ENCODE measurements at regions not wholly inside any gene's neighbourhood (a gene's known extent, or its start where the extent isn't known, plus 50 kb on each side); places are given as distances from the start of the nearest gene placed in this dataset.

DNA sequence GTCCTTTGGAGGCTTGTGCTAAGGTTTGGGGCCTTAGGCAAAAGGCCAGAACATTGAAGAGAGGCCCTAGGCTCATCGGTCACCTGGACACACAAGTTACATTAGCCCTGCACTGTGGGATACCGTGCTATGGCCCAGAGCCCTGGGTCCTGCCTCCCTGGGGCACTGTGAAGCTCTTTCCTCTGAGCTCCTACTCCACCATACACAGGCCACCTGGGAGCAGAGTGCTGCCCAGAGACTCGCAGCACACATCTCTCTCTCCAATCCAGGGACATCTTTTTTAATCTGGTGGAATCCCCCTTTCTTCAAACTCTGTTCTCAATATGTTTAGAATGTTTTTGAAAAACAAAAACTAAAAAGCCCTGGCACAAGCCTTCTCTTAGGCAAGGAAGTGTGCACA lies 314.2 kb upstream of the RGS6 start:
- DNase-seq (ENCODE audit: low spot score) (no peak), ATAC-seq (ENCODE audit: low FRiP score) (no peak)
- no peak for TF ChIP-seq CTCF (IDR thresholded peaks at IDR 0.05)

DNA sequence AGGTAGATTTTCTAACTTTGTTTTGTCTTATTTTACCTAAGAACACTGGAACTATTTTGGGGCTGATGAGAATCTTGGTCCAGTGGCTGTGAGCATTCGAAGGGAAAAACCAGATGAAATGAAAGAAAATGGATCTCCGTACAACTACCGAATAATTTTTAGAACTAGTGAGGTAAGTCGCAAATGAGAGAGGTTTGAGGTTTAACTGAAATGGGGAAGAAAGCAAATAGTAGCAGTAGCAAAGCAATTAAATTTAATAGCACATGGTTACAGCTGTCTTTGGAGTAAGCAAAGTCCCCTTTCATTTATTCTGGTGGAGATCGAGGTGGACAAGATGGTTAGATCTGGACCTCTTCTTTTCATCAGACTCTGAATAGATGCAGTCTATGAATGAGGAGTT lies 313.5 kb upstream of the RGS6 start:
- DNase-seq (ENCODE audit: low spot score) (no peak), ATAC-seq (ENCODE audit: low FRiP score) (no peak)
- no peak for TF ChIP-seq CTCF (IDR thresholded peaks at IDR 0.05)

GRCh38 chr14:71619472-71619871 lies 312.8 kb upstream of the RGS6 start:
- no peak for TF ChIP-seq CTCF (IDR thresholded peaks at IDR 0.05)
- no peak for ATAC-seq (ENCODE audit: low FRiP score)
- DNase-seq (ENCODE audit: low spot score), result no peak

DNA sequence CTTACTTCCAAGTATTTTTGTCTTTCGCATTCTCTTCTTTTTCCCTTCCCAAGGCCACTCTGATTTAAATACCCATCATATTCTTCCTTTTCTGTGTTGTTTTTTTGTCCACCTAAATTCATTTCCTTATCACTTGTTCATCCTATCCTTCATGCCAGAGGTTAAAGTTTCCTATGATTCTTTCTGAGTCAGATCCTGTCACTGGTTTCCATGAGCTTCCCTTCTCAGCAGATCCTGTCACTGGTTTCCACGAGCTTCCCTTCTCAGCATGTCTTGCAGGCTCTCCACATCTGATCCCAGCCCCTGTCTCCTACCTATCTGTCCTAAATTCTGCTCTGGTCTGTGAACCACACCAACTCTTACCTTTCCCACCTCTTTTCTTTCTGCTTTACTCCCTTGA lies 311.8 kb upstream of the RGS6 start:
- no peak for ATAC-seq (ENCODE audit: low FRiP score)
- DNase-seq (ENCODE audit: low spot score), result no peak
- TF ChIP-seq CTCF (IDR thresholded peaks at IDR 0.05), result no peak

DNA sequence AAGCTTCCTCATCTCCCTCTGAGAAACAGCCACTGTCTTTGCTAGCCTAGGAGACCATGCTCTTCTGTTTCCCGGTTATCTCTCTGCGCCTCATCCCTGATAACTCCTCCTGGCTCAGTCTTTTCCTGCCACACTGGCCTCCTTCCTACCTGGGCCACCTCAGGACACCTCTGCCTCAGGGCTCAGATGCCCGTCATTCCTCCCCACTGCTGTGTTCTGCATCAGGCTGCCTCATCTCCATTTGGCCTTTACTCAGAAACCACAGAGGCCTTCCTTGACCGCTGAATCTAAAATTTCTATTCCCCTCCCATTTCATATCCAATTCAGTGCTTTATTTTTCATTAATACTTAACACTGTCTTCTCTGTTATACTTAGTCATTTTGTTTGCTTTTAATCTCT lies 311.0 kb upstream of the RGS6 start:
- DNase-seq (ENCODE audit: low spot score) (no peak), ATAC-seq (ENCODE audit: low FRiP score) (no peak)

DNA sequence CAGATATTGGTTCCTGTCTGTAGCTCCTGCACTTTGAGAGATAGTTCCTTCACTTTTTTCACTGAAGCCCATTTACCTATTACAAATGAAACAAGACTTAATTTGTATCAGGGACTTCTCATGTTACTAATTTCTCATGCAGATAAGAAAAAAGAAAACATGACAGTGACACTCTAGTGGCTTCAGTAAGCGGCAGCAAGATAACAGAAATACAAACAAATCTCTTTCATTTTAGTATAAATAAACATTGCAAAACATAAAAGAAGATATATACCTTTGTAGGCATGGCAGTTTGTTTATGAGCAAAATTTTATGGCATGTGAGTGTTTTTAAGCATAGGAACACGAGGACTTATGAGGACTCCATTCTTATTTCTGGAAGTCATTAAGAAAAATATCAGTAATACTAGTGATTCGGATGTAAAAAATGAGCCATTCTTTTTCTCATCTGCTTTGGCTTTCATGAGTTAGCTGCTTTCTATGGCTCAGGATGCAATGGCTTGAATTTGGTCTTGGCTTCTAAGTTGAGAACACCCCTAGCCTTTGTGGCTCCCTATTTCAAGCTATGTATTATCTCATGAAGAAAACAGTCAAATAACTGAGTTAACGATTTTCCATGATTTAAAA lies 310.1 kb upstream of the RGS6 start:
- ATAC-seq (ENCODE audit: low FRiP score) (no peak), DNase-seq (ENCODE audit: low spot score) (no peak)
- no peak for TF ChIP-seq CTCF (IDR thresholded peaks at IDR 0.05)

More for the DNA sequence above, 311.0 kb upstream of the RGS6 start:
- no peak for TF ChIP-seq CTCF (IDR thresholded peaks at IDR 0.05)

DNA sequence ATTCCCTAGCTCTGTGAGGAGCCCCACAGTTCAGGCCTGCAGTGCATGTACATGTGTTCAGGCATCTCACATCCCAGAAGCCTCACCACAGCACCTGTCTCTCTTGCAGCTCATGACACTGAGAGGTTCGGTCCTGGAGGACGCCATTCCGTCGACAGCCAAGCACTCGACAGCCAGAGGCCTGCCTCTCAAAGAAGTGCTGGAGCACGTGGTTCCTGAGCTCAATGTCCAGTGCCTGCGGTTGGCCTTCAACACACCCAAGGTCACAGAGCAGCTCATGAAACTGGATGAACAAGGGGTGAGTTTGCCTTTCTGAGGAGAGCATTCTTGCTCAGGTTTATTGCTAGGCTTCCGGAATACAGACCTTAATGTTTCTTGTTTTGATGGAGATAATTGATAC lies 308.3 kb upstream of the RGS6 start:
- no peak for ATAC-seq (ENCODE audit: low FRiP score)
- DNase-seq (ENCODE audit: low spot score), result no peak
- TF ChIP-seq CTCF (IDR thresholded peaks at IDR 0.05), result no peak
